ENCODE measurements at regions not wholly inside any gene's neighbourhood (a gene's known extent, or its start where the extent isn't known, plus 50 kb on each side); places are given as distances from the start of the nearest gene placed in this dataset.
"Not testable (repeated sequence)": the region's sequence is repeated elsewhere in the genome, so short reads cannot be mapped to it uniquely, and the experiment has no call there.

DNA sequence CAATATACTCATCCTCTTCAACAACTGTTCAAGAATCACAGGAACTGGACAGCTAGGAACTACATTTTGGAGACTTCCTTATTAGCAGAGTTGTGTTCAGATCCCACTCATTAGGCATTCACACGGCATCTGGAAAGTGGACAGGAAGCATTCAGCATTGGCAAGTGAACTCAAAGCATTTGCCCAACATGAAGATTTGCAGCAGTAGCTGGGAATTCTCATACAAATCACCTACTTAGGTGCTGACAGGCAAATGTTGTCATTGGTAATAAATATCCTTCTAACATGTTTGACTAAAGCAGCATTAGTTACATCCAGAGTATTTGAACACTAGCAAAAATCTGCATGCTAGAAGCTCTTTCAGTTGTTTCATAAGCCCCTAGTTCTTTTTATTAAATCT is 350.8 kb downstream of the PTH2R start:
- Mint-ChIP-seq H3K36me3 (ENCODE audit: insufficient read depth in 1 of 3, low read depth in 3 of 3) (peaks cover 6 to 19% (median 9%) of the 10 kb centered on the region in 3 experiments), H3K27ac (no peak overlapping the region), H3K9me3 (peaks cover 25 to 28% of the 10 kb centered on the region in 2 experiments), H3K4me1 (no peaks in the 10 kb centered on the region), H3K27me3 (ENCODE audit: low read depth) (no peaks in the 10 kb centered on the region), H3K4me3 (no peak overlapping the region)
- no peaks in the 10 kb centered on the region for H3K4me1 ChIP-seq (ENCODE audit: insufficient read depth, low read length)
- H3K4ac ChIP-seq (ENCODE audit: low read depth, low read length): no peak overlapping the region
- H4K91ac ChIP-seq (ENCODE audit: insufficient read length, low read depth, low read length): no peak overlapping the region
- no peak overlapping the region for H2BK12ac ChIP-seq (ENCODE audit: insufficient read length, low read depth, low read length)
- no peaks in the 10 kb centered on the region for H3K23me2 ChIP-seq (ENCODE audit: insufficient read length, low read depth, low read length, poor library complexity, severe bottlenecking)
- TF ChIP-seq CTCF (conservative IDR thresholded peaks at IDR 0.05): no peak
- H2BK20ac ChIP-seq (ENCODE audit: low read depth, low read length, poor library complexity, severe bottlenecking): no peak overlapping the region
- no peak for DNase-seq
- H2AK5ac ChIP-seq (ENCODE audit: insufficient read length, low read length): no peak overlapping the region
- no peak overlapping the region for H2BK120ac ChIP-seq (ENCODE audit: low read depth, low read length, poor library complexity, severe bottlenecking)
- H3K23ac ChIP-seq (ENCODE audit: insufficient read length, low read depth, low read length): no peak overlapping the region
- no peak overlapping the region for H2BK15ac ChIP-seq (ENCODE audit: low read depth, low read length)
- no peaks in the 10 kb centered on the region for H4K20me1 ChIP-seq (ENCODE audit: control insufficient read depth, insufficient read depth, insufficient read length)
- H3K79me1 ChIP-seq (ENCODE audit: insufficient read depth, low read depth, low read length, poor library complexity, severe bottlenecking): no peaks in the 10 kb centered on the region
- no peak overlapping the region for H3T11ph ChIP-seq (ENCODE audit: low read length)
- no peak overlapping the region for H3K9ac ChIP-seq (ENCODE audit: extremely low read depth, insufficient read length, low read length)
- WGBS (ENCODE audit: extremely low coverage, insufficient read length, low lambda C conversion rate): no CpG with 5 or more reads among the region's 1 CpG
- no peak overlapping the region for H3K18ac ChIP-seq (ENCODE audit: insufficient read length, low read depth, low read length)
- H3K79me2 ChIP-seq (ENCODE audit: insufficient read depth, low read length): no peaks in the 10 kb centered on the region
- H3K27me3 ChIP-seq (ENCODE audit: insufficient read depth, low read length): no peaks in the 10 kb centered on the region
- H3K56ac ChIP-seq (ENCODE audit: insufficient read length, low read depth, low read length): no peak overlapping the region
- H2AFZ ChIP-seq (ENCODE audit: low read length): no peak overlapping the region
- H3K4me2 ChIP-seq (ENCODE audit: insufficient read depth, insufficient read length, low read length): no peak overlapping the region
- no peak overlapping the region for H4K8ac ChIP-seq (replicated peaks; ENCODE audit: insufficient read length, low read depth, low read length)
- H3K9me3 ChIP-seq (ENCODE audit: control insufficient read depth, low read depth, low read length): no peaks in the 10 kb centered on the region
- H3K27ac ChIP-seq (ENCODE audit: insufficient read length, low read depth, low read length): no peak overlapping the region
- H2BK5ac ChIP-seq (ENCODE audit: insufficient read length, low read length): no peak overlapping the region
- H3K14ac ChIP-seq (ENCODE audit: insufficient read depth, low read length): no peak overlapping the region
- no peak overlapping the region for H4K5ac ChIP-seq (ENCODE audit: insufficient read length, low read depth, low read length)

DNA sequence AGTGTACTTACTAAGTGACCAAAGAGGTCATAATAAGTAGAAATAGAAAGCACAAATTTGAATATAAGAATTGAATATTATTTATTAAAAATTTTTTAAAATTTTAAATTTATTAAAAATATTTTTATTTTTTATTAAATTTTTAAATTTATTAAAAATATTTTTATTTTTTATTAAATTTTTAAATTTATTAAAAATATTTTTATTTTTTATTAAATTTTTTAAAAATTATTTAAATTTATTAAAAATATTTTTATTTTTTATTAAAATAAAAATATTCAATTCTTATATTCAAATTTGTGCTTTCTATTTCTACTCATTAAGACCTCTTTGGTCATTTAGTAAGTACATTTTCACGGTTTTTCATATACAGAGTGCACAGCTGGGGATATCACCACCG is 366.5 kb downstream of the PTH2R start:
- H2BK5ac ChIP-seq (ENCODE audit: insufficient read length, low read length); H2AK5ac ChIP-seq (ENCODE audit: insufficient read length, low read length); DNase-seq; H3K79me1 ChIP-seq (ENCODE audit: insufficient read depth, low read depth, low read length, poor library complexity, severe bottlenecking); H3K14ac ChIP-seq (ENCODE audit: insufficient read depth, low read length); H4K5ac ChIP-seq (ENCODE audit: insufficient read length, low read depth, low read length); H3K4me3 Mint-ChIP-seq; H3K4me2 ChIP-seq (ENCODE audit: insufficient read depth, insufficient read length, low read length); H2BK120ac ChIP-seq (ENCODE audit: low read depth, low read length, poor library complexity, severe bottlenecking); H3K79me2 ChIP-seq (ENCODE audit: insufficient read depth, low read length); H3K27me3 ChIP-seq (ENCODE audit: insufficient read depth, low read length); H4K91ac ChIP-seq (ENCODE audit: insufficient read length, low read depth, low read length); H3K9me3 ChIP-seq (ENCODE audit: control insufficient read depth, low read depth, low read length); H2AFZ ChIP-seq (ENCODE audit: low read length); H2BK12ac ChIP-seq (ENCODE audit: insufficient read length, low read depth, low read length); H3K23ac ChIP-seq (ENCODE audit: insufficient read length, low read depth, low read length); H3K4ac ChIP-seq (ENCODE audit: low read depth, low read length); H3K18ac ChIP-seq (ENCODE audit: insufficient read length, low read depth, low read length); H3K9me3 Mint-ChIP-seq; H3K23me2 ChIP-seq (ENCODE audit: insufficient read length, low read depth, low read length, poor library complexity, severe bottlenecking); H2BK15ac ChIP-seq (ENCODE audit: low read depth, low read length); H2BK20ac ChIP-seq (ENCODE audit: low read depth, low read length, poor library complexity, severe bottlenecking); H3K56ac ChIP-seq (ENCODE audit: insufficient read length, low read depth, low read length); H4K20me1 ChIP-seq (ENCODE audit: control insufficient read depth, insufficient read depth, insufficient read length); H3K36me3 Mint-ChIP-seq (ENCODE audit: insufficient read depth in 1 of 3, low read depth in 3 of 3); H3K4me1 Mint-ChIP-seq; H3K9ac ChIP-seq (ENCODE audit: extremely low read depth, insufficient read length, low read length); H3K27ac Mint-ChIP-seq; H3K27ac ChIP-seq (ENCODE audit: insufficient read length, low read depth, low read length); H3K4me1 ChIP-seq (ENCODE audit: insufficient read depth, low read length); H3K27me3 Mint-ChIP-seq (ENCODE audit: low read depth); H4K8ac ChIP-seq (replicated peaks; ENCODE audit: insufficient read length, low read depth, low read length); H3T11ph ChIP-seq (ENCODE audit: low read length): not testable (repeated sequence)
- WGBS (ENCODE audit: extremely low coverage, insufficient read length, low lambda C conversion rate): no CpG with 5 or more reads among the region's 2 CpGs

Data from H9 (cell line).